ENCODE measurements at regions not wholly inside any gene's neighbourhood (a gene's known extent, or its start where the extent isn't known, plus 50 kb on each side); places are given as distances from the start of the nearest gene placed in this dataset.

GRCh38 chr3:73136941-73137340 is 75.5 kb downstream of the EBLN2 start:
- POLR2A ChIA-PET = no interaction called here
- no TSS peak for BruUV-seq (replicated peaks)
- no peaks in the 10 kb centered on the region for H3K27me3 Mint-ChIP-seq (ENCODE audit: insufficient read depth, unreplicated experiment)
- intact Hi-C loops (cut with micrococcal nuclease; ENCODE audit: unreplicated experiment) = no loop called here
- no peak overlapping the region for H3K4me3 Mint-ChIP-seq (ENCODE audit: unreplicated experiment)
- DNase-seq = no peak
- H3K36me3 Mint-ChIP-seq (ENCODE audit: insufficient read depth, unreplicated experiment) = no peaks in the 10 kb centered on the region
- Histone ChIP-seq H3K36me3 (ENCODE audit: control insufficient read depth, insufficient read depth, low read length) (no peaks in the 10 kb centered on the region), H3K4me3 (ENCODE audit: low read depth, low read length) (no peak overlapping the region), H3K27me3 (replicated peaks; ENCODE audit: control insufficient read depth, insufficient read depth, low read length) (no peaks in the 10 kb centered on the region), H3K4me1 (no peaks in the 10 kb centered on the region), H3K9me3 (no peaks in the 10 kb centered on the region)
- no peak overlapping the region for H3K27ac Mint-ChIP-seq (ENCODE audit: unreplicated experiment)
- no peak for TF ChIP-seq CTCF (IDR thresholded peaks at IDR 0.05; ENCODE audit: insufficient read depth in 1 of 2, low read depth in 1 of 2, low read length in 1 of 2, severe bottlenecking in 1 of 2, unreplicated experiment in 1 of 2)
- no peaks in the 10 kb centered on the region for H3K4me1 Mint-ChIP-seq (ENCODE audit: low read depth, unreplicated experiment)
- no peaks in the 10 kb centered on the region for H3K9me3 Mint-ChIP-seq (ENCODE audit: unreplicated experiment)
- CTCF ChIA-PET = no interaction called here

DNA sequence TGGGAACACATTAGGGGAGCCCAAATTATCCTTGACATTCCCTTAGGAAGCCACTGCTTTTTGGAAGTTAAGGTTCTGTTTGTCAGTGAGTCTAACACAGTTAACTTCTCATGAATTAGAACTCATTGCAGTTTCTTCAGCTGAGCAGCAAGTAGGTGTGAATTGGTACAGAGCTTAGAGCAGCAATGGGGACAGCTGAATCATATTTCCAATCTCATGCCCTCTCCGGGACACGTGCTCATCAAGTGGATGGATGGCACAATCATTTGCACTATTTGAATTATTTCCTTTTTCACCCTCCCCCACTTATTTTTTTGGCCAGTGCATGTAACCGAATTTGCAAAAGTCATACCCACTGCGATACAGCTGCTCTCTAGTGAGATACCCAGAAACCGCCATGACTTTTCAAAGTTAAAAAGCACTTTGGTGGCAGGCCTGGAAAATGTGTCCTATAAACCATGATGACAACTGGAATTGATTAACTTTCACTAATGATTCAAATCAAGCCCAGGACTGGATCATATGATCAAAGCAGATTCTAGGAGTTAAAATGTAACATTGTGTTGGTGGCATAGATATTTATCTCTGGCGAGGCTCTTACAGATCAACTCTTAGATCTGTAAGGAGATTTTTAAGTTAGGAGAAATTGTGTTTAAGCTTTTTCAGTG is 76.4 kb downstream of the EBLN2 start:
- CTCF ChIA-PET = no interaction called here
- no TSS peak for BruUV-seq (replicated peaks)
- POLR2A ChIA-PET = no interaction called here
- H3K4me1 Mint-ChIP-seq (ENCODE audit: low read depth, unreplicated experiment) = no peaks in the 10 kb centered on the region
- H3K4me3 ChIP-seq (ENCODE audit: low read depth, low read length) = no peak overlapping the region
- intact Hi-C loops (cut with micrococcal nuclease; ENCODE audit: unreplicated experiment) = no loop called here
- DNase-seq = no peak
- H3K4me3 Mint-ChIP-seq (ENCODE audit: unreplicated experiment) = no peak overlapping the region
- H3K36me3 ChIP-seq (ENCODE audit: control insufficient read depth, insufficient read depth, low read length) = no peaks in the 10 kb centered on the region
- H3K4me1 ChIP-seq = no peaks in the 10 kb centered on the region
- no peaks in the 10 kb centered on the region for H3K9me3 Mint-ChIP-seq (ENCODE audit: unreplicated experiment)
- H3K27ac Mint-ChIP-seq (ENCODE audit: unreplicated experiment) = no peak overlapping the region
- no peaks in the 10 kb centered on the region for H3K27me3 Mint-ChIP-seq (ENCODE audit: insufficient read depth, unreplicated experiment)
- H3K27me3 ChIP-seq (replicated peaks; ENCODE audit: control insufficient read depth, insufficient read depth, low read length) = no peaks in the 10 kb centered on the region
- no peak for TF ChIP-seq CTCF (IDR thresholded peaks at IDR 0.05; ENCODE audit: insufficient read depth in 1 of 2, low read depth in 1 of 2, low read length in 1 of 2, severe bottlenecking in 1 of 2, unreplicated experiment in 1 of 2)
- no peaks in the 10 kb centered on the region for H3K9me3 ChIP-seq
- H3K36me3 Mint-ChIP-seq (ENCODE audit: insufficient read depth, unreplicated experiment) = no peaks in the 10 kb centered on the region

GRCh38 chr3:73140772-73141442 is 79.4 kb downstream of the EBLN2 start:
- no peak overlapping the region for H3K4me3 ChIP-seq (ENCODE audit: low read depth, low read length)
- Mint-ChIP-seq H3K9me3 (ENCODE audit: unreplicated experiment) (no peaks in the 10 kb centered on the region), H3K4me3 (ENCODE audit: unreplicated experiment) (no peak overlapping the region), H3K36me3 (ENCODE audit: insufficient read depth, unreplicated experiment) (no peaks in the 10 kb centered on the region), H3K4me1 (ENCODE audit: low read depth, unreplicated experiment) (no peaks in the 10 kb centered on the region), H3K27me3 (ENCODE audit: insufficient read depth, unreplicated experiment) (no peaks in the 10 kb centered on the region), H3K27ac (ENCODE audit: unreplicated experiment) (no peak overlapping the region)
- intact Hi-C loops (cut with micrococcal nuclease; ENCODE audit: unreplicated experiment) = no loop called here
- H3K27me3 ChIP-seq (replicated peaks; ENCODE audit: control insufficient read depth, insufficient read depth, low read length) = no peaks in the 10 kb centered on the region
- TF ChIP-seq CTCF (IDR thresholded peaks at IDR 0.05; ENCODE audit: insufficient read depth in 1 of 2, low read depth in 1 of 2, low read length in 1 of 2, severe bottlenecking in 1 of 2, unreplicated experiment in 1 of 2) = no peak
- H3K4me1 ChIP-seq = peaks cover 2% of the 10 kb centered on the region
- ChIA-PET POLR2A (no interaction called here), CTCF (no interaction called here)
- no TSS peak for BruUV-seq (replicated peaks)
- no peaks in the 10 kb centered on the region for H3K36me3 ChIP-seq (ENCODE audit: control insufficient read depth, insufficient read depth, low read length)
- no peak for DNase-seq
- no peaks in the 10 kb centered on the region for H3K9me3 ChIP-seq

Data from Caco-2 (cell line).